T-helper 2 cell (primary cell): ENCODE measurements at regions not wholly inside any gene's neighbourhood (a gene's known extent, or its start where the extent isn't known, plus 50 kb on each side); places are given as distances from the start of the nearest gene placed in this dataset.
"Not testable (repeated sequence)": the region's sequence is repeated elsewhere in the genome, so short reads cannot be mapped to it uniquely, and the experiment has no call there.

Experiments
- DNase-seq, 5 experiments: peaks; one replicate each; pipeline versions ENCODE4 v3.0.0 to v3.0.0-alpha.2; 2012 to 2022

DNA sequence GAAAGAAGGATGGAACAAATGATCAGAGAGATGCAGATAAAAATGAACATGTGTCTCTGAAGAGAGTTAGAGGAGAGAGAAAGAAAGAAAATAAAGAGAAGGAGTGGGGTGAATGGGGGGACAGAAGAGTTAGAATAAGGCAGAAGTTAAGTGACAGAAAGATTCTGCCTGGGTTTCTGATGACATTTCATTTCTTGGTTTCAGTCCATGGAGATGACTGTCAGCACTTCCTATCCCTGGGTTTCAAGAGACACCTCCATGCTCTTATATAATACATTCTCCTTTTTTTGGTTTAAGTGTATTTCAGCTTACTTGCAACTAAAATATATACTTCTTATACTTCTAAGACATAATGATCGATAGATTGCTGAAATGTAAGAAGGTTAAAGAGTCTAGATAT, 213.0 kb upstream of the IL12B start:
- no peak for DNase-seq

GRCh38 chr5:159545156-159545555, 214.9 kb upstream of the IL12B start:
- no peak for DNase-seq

DNA sequence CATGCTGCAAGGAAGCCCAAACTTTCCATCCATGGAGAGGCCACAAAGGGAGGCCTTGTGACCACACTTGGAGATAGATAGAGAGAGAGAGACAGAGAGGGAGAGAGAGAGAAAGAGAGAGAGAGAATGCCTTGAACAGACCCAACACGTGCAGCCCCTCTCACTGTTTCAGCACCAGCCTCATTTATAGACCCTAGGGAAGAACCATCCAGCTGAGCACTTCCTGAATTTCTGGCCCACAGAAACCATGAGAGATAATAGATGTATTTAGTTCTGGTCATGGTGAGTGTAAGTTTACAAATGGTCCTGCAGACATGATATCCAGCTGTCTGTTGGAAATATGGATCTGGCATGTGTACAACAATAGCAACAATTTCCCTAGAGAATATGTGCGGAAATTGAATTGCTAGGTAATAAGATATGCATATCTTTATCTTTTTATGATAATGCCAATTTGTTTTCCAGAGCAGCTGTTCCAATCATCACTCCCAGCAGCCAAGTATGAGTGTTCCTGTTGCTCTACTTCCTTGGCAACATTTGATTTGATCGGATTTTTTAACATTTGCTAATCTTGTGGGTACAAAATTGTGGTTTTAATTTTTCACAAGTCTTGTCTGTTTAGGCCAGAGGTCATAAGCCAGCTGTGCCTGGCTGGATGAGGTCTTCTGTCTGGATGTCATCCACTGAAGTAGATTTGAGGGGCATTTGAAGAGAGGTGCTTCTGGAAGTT, 217.3 kb upstream of the IL12B start:
- DNase-seq = no peak

GRCh38 chr5:159548517-159548916, 218.2 kb upstream of the IL12B start:
- no peak for DNase-seq

- DNase-seq = no peak
These were observed 218.8 kb upstream of the IL12B start for GRCh38 chr5:159549046-159549445.

- no peak for DNase-seq
These were observed 220.7 kb upstream of the IL12B start for GRCh38 chr5:159550951-159551350.

DNA sequence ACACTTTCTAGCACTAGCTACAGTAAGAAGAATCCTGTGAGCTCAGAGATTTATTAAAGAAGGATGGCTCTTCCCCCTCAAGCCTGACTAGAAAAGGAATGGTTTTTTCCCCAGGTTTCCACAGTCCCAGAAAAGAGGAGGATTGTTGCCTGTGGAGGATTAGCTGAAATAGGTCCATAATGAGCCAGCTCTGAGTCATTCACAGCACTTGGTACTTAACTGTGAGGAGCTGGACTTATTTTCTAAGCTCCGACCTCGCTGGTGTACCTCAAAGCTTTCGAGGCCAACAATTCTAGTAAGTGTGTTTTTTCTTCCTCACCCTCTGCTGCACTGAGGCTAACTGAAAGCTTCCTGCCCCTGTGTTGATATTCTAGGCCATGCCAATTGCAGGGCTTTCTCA, 222.5 kb upstream of the IL12B start:
- no peak for DNase-seq

GRCh38 chr5:159553792-159554191, 223.5 kb upstream of the IL12B start:
- peak in 1 of 5 experiments; percentile 2 for DNase-seq

- no peak for DNase-seq
These were observed 224.8 kb upstream of the IL12B start for GRCh38 chr5:159555084-159555483.

DNA sequence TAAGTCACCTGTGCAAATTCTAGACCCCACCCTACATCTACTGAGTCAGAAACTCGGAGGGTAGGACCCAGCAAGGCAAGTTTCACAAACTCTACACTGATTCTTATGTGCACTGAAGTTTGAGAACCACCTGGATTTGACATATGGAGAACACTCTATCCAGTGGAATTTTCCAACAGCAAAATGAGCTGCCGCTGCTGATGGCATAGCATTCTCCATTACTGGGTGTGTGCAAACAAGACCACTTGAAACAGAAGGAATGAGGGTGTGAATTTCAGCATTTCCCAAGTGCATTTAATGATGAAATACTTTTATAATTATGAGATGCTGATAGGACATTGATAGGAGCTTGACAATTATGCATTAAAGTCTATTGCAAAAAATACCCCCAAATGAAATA, 229.1 kb upstream of the IL12B start:
- DNase-seq = no peak

DNA sequence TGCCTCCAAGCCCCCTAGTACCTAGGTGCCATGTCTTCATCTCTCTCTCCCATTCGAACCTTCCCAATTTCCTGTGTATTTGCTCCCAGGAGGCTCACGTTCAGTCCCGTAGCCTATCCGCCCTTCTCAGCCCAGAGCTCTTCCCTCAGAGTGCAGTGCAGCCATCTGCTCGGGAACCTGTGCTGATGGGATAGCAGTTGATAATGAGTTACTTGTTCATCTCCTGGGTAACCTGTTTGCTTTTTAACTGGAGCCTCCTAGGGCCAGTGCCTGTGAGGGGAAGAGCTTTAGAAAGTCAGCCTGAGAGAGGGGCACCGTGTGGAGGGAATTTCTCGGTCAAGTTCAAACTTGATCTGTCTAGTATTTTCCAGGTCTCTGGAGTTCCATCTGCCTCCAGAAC, 229.8 kb upstream of the IL12B start:
- DNase-seq = no peak

GRCh38 chr5:159564031-159564430, 233.7 kb upstream of the IL12B start:
- DNase-seq = no peak

DNA sequence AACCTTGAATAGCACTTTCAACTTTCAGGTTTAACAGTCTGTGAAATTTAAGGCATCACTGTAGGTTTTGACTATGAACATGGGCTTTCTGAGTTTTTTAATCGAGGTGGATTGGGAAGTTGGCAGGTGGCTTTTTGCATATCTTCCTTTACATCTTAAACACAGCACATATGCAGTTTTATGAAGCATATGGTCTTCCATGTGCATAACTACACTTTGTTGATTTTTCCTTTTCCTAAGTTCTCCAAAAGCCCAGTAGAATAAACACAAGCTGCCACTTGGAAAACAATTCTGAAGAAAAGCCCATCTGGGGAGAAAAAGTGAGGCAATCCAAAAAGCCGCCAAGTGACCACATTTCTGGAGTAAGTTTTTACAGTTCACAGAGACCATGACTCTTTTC, 236.5 kb upstream of the IL12B start:
- DNase-seq = no peak

GRCh38 chr5:159567461-159567860, 237.2 kb upstream of the IL12B start:
- DNase-seq = no peak

DNA sequence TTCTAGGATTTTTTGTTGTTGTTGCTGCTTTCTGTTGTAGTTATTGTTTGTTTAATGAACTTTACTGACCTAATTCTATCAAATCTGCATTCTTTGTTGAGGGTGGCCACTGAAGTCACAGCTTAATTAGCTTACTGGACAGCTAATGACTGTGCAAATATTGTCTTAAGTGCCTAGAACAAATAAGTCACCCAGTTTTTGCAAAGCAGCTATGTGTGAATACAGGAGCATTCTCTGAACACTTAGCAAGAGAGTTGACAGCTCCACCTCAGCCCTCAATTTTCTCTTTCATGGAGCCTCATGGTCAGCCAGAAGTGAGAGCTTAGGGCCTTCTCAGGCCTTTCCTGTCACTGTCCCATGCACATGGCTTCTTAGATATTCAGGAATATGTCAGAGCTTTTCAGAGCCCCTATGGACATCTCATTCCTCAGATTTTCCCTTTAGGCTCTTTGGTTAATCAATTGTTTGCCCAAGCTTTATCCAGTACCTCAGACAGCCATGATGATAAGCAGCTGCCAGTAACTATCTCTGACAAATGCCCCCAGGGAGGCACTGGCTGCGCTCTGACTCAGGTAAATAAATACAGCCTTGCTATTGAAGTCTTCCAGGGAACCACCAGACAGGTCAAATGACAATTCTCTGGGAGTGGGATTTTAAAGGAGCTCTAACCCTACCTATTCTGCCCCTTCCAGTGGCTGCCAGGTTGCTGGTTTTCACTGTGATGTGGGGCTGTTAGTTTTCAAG, 241.4 kb upstream of the IL12B start:
- DNase-seq = no peak

GRCh38 chr5:159576902-159577301, 246.6 kb upstream of the IL12B start:
- DNase-seq = no peak

- DNase-seq = no peak
These were observed 251.4 kb upstream of the IL12B start for GRCh38 chr5:159581502-159582249.

- no peak for DNase-seq
These were observed 252.7 kb upstream of the IL12B start for GRCh38 chr5:159582756-159583541.

DNA sequence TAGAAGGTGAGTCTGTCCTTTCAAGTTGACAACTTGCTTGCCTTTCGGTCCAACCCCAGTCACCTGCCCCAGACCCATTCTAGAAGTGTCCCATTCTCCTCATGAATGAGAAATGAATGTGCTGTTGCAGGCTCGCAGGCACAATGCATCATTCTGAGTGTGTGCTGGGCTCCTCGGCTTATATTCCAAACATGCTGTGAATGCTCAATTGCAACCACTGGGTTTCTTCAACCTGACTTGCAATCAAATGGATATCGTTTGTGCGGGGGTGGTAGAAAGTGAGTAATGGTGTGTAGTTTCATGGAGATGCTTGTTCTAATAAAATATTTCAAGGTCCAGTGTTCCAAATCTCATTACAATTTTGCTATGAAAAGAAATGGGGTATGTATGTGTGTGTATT, 256.6 kb upstream of the IL12B start:
- no peak for DNase-seq

GRCh38 chr5:159588941-159589340, 258.7 kb upstream of the IL12B start:
- DNase-seq = no peak

GRCh38 chr5:159593518-159594073, 263.3 kb upstream of the IL12B start:
- DNase-seq = no peak

- DNase-seq = not testable (repeated sequence)
These were observed 265.3 kb upstream of the IL12B start for GRCh38 chr5:159595561-159595960.

DNA sequence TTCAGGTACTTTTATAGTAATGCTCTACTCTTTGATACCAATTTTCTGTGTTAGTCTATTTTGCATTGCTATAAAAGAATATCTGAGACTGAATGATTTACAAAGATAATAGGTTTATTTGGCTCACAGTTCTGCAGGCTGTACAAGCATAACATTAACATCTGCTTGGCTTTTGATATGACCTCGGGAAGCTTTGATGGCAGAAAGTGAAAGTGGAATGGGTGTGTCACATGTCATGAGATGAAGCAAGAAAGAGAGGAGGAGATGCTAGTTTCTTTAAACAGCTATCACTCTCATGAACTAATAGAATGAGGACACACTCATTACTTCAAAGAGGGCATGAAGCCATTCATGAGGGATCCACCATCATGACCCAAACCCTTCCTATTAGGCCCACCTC, 270.9 kb upstream of the IL12B start:
- DNase-seq = no peak
